Esophagus muscularis mucosa (tissue), 4 donors: ENCODE measurements at regions not wholly inside any gene's neighbourhood (a gene's known extent, or its start where the extent isn't known, plus 50 kb on each side); places are given as distances from the start of the nearest gene placed in this dataset.
A peak's percentile ranks its signal among the peaks of the same experiment; 100 is the strongest.

Experiments used
- DNase-seq: peaks from one replicate; pipeline ENCODE4 v3.0.0-alpha.2; 2017; ENCODE audit errors: extremely low spot score
- H3K27ac ChIP-seq, 4 donors: fragments of 200-600 bp; sonication (generic); replicated peaks in 1 of 4; 1 replicate in 3 of 4; 2 replicates in 1 of 4; pipeline ENCODE4 v1.5.1; 2016 to 2019; ENCODE audit warnings: mild to moderate bottlenecking in 1 of 4
- H3K27me3 ChIP-seq, 4 donors: fragments of 200-600 bp; sonication (generic); one replicate each; pipeline versions ENCODE4 v1.5.1 to v1.6.0; 2016 to 2019
- H3K36me3 ChIP-seq, 4 donors: fragments of 200-600 bp; sonication (generic); one replicate each; pipeline ENCODE4 v1.5.1; 2016 to 2019
- H3K4me1 ChIP-seq, 4 donors: fragments of 200-600 bp; sonication (generic); one replicate each; pipeline ENCODE4 v1.5.1; 2016 to 2019
- H3K4me3 ChIP-seq, 4 donors: fragments of 200-600 bp; sonication (generic); 1 replicate in 2 of 4; 2 replicates in 2 of 4; pipeline ENCODE4 v1.5.1; 2016 to 2019; ENCODE audit warnings: mild to moderate bottlenecking in 4 of 4, moderate library complexity in 1 of 4
- H3K9me3 ChIP-seq, 4 donors: fragments of 200-600 bp; sonication (generic); 1 replicate in 3 of 4; 2 replicates in 1 of 4; pipeline ENCODE4 v1.5.1; 2016 to 2019
- EP300 ChIP-seq: sonication (generic); formaldehyde crosslinking; IDR thresholded peaks from one replicate; pipeline ENCODE4 v1.6.1; 2017; ENCODE audit warnings: antibody characterized with exemption
- POLR2A ChIP-seq: fragments of 450-650 bp; IDR thresholded peaks from one replicate; pipeline ENCODE4 v1.6.1; 2017; ENCODE audit warnings: antibody characterized with exemption, moderate library complexity, mild to moderate bottlenecking, low read depth
- POLR2AphosphoS5 ChIP-seq, 2 donors: sonication (generic); formaldehyde crosslinking; IDR thresholded peaks; one replicate each; pipeline ENCODE4 v1.6.1; 2017; ENCODE audit warnings: antibody characterized with exemption in 2 of 2
- WGBS: methylation state at CpG from one replicate; pipeline ENCODE4 v1.1.5; 2018; 5-methylcytosine and 5-hydroxymethylcytosine counted together
- intact Hi-C: fragments of 100-400 bp; cut with DNase I; formaldehyde crosslinking; loops from one replicate; pipeline ENCODE4 v1.15.1; 2023
- TF ChIP-seq, protein P1 (sequence below), 3 experiments: fragments of 200-600 bp in 2 of 3; fragments of 450-650 bp in 1 of 3; sonication (generic) in 2 of 3; IDR thresholded peaks; one replicate each; pipeline ENCODE4 v1.5.1; 2017 to 2019; ENCODE audit warnings: antibody characterized with exemption in 3 of 3, mild to moderate bottlenecking in 2 of 3, moderate library complexity in 1 of 3

DNA sequence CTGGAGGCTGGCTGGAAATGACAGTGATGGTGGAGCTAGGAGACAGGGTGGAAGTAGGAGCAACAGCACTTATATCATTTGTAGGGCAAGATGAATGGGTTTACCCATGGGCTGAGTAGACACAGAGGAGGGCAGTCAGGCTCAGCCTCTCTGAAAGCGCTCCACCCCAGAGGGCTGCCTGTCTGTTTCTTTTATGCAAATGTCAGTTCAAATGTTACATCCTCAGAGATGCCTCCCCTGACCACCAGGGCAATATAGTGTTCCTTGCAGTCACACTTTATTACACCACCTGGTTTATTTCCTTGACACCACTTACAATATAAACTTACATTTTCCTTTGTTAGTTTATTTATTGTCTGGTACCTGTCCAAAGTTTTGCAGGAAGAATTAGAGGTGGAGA is 159.5 kb upstream of the IL12B start:
- H3K27ac ChIP-seq = no peak overlapping the region
- DNase-seq = no peak
- 92% methylated on average over 1 of the region's 1 CpG for WGBS
- TF ChIP-seq POLR2A = no peak
- no peak for TF ChIP-seq EP300
- TF ChIP-seq, protein P1, sequence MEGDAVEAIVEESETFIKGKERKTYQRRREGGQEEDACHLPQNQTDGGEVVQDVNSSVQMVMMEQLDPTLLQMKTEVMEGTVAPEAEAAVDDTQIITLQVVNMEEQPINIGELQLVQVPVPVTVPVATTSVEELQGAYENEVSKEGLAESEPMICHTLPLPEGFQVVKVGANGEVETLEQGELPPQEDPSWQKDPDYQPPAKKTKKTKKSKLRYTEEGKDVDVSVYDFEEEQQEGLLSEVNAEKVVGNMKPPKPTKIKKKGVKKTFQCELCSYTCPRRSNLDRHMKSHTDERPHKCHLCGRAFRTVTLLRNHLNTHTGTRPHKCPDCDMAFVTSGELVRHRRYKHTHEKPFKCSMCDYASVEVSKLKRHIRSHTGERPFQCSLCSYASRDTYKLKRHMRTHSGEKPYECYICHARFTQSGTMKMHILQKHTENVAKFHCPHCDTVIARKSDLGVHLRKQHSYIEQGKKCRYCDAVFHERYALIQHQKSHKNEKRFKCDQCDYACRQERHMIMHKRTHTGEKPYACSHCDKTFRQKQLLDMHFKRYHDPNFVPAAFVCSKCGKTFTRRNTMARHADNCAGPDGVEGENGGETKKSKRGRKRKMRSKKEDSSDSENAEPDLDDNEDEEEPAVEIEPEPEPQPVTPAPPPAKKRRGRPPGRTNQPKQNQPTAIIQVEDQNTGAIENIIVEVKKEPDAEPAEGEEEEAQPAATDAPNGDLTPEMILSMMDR (IDR thresholded peaks at IDR 0.05) = no peak
- no peaks in the 10 kb centered on the region for H3K4me1 ChIP-seq
- no peak overlapping the region for H3K4me3 ChIP-seq
- no peaks in the 10 kb centered on the region for H3K9me3 ChIP-seq
- H3K27me3 ChIP-seq = no peaks in the 10 kb centered on the region
- intact Hi-C loops = no loop called here
- no peaks in the 10 kb centered on the region for H3K36me3 ChIP-seq

GRCh38 chr5:159490507-159490906 is 160.2 kb upstream of the IL12B start:
- no peak overlapping the region for H3K4me3 ChIP-seq
- H3K27ac ChIP-seq = no peak overlapping the region
- no peaks in the 10 kb centered on the region for H3K36me3 ChIP-seq
- TF ChIP-seq POLR2A = no peak
- TF ChIP-seq, protein P1 (IDR thresholded peaks at IDR 0.05) = no peak
- no peak for TF ChIP-seq POLR2AphosphoS5 (IDR thresholded peaks at IDR 0.05)
- TF ChIP-seq EP300 = no peak
- no peaks in the 10 kb centered on the region for H3K27me3 ChIP-seq
- no peaks in the 10 kb centered on the region for H3K9me3 ChIP-seq
- WGBS = 66% methylated on average over 2 of the region's 2 CpGs
- peak; percentile 50 for DNase-seq
- intact Hi-C loops = no loop called here
- no peaks in the 10 kb centered on the region for H3K4me1 ChIP-seq

DNA sequence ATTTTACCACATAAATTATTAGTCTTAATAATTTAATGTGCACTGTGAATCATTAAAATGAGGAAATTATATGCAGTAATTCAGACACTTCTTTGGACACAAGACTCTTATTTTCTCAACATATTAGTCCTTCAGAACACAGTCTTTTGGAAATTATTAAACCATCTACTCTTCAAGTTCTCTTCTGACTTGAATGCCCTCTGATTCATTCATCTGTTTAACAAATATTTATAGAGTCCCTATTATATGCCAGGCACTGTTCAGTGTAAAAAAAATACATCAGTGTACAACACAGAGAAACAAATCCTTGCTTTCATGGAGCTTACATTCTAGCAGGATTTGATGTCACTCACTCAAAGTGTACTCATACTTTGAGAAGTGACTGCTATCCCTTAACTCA is 163.4 kb upstream of the IL12B start:
- DNase-seq = no peak
- no peak for TF ChIP-seq POLR2AphosphoS5 (IDR thresholded peaks at IDR 0.05)
- TF ChIP-seq, protein P1 (IDR thresholded peaks at IDR 0.05) = no peak
- no peak for TF ChIP-seq POLR2A
- no peak for TF ChIP-seq EP300
- H3K27me3 ChIP-seq = no peaks in the 10 kb centered on the region
- no peak overlapping the region for H3K27ac ChIP-seq
- no peaks in the 10 kb centered on the region for H3K36me3 ChIP-seq
- no peaks in the 10 kb centered on the region for H3K4me1 ChIP-seq
- H3K9me3 ChIP-seq = no peaks in the 10 kb centered on the region
- no peak overlapping the region for H3K4me3 ChIP-seq
- intact Hi-C loops = no loop called here

GRCh38 chr5:159496773-159497172 is 166.5 kb upstream of the IL12B start:
- Histone ChIP-seq H3K36me3 (no peaks in the 10 kb centered on the region), H3K27me3 (no peaks in the 10 kb centered on the region), H3K4me3 (no peak overlapping the region), H3K27ac (no peak overlapping the region), H3K9me3 (no peaks in the 10 kb centered on the region), H3K4me1 (no peaks in the 10 kb centered on the region)
- TF ChIP-seq POLR2A (no peak), POLR2AphosphoS5 (IDR thresholded peaks at IDR 0.05) (no peak), EP300 (no peak)
- TF ChIP-seq, protein P1 (IDR thresholded peaks at IDR 0.05) = no peak
- DNase-seq = peak; percentile 77
- 87% methylated on average over 7 of the region's 7 CpGs for WGBS
- intact Hi-C loops = no loop called here

DNA sequence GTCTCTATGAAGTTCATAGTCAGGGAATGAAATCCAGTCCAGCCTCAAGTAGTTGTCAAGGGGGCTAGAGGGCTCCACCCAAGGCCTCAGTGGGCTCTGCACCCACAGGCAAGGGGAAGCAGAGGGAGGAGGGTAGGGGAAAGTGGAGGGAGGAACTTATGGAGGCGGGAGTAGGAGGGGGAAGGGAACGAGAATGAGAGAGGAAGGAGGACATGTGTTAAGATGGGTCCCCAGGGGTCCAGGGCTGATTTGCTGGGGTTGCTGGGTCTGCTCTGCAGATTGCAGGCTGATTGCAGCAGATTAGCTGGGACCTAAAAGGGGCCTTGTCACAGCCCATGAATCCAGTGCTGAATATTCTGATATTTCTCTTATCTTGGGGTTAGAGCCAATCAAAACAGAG is 166.9 kb upstream of the IL12B start:
- DNase-seq = no peak
- Histone ChIP-seq H3K36me3 (no peaks in the 10 kb centered on the region), H3K27me3 (no peaks in the 10 kb centered on the region), H3K4me3 (no peak overlapping the region), H3K27ac (no peak overlapping the region), H3K9me3 (no peaks in the 10 kb centered on the region), H3K4me1 (no peaks in the 10 kb centered on the region)
- intact Hi-C loops = no loop called here
- TF ChIP-seq POLR2A (no peak), EP300 (no peak)
- 25% methylated on average over 2 of the region's 2 CpGs for WGBS
